ENCODE measurements at regions not wholly inside any gene's neighbourhood (a gene's known extent, or its start where the extent isn't known, plus 50 kb on each side); places are given as distances from the start of the nearest gene placed in this dataset.

DNA sequence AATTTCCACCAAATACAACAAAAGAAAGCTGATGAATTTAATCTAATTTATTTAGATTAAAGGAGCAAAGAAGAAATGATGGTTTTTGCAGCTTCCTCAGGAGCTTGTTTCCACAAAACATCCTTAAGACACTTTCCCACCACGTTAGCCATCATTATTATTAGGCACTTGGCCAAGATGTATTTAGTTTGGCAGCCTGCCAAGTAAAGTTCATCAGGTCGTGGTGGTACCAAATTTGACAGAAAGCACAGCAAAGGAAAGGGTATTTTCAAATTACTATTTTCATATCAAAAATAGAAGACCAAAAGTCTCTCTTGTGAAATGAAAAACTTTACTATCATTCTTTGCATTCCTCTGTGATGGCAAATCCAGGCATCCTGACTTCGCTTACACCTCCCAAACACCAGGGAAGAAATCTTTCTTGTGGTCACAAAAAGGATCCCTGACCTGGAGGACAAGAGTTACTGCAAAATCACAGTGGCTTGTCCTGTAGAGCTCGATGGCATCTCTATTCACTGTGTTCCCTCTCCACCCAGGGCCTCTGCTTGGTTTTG is 123.1 kb upstream of the INHBA start:
- Mint-ChIP-seq H3K27me3 (ENCODE audit: insufficient read depth) (peaks cover 45% of the 10 kb centered on the region), H3K9me3 (peaks cover 6% of the 10 kb centered on the region), H3K36me3 (ENCODE audit: low read depth) (no peaks in the 10 kb centered on the region), H3K4me1 (peaks cover 25% of the 10 kb centered on the region), H3K4me3 (no peak overlapping the region), H3K27ac (no peak overlapping the region)
- 87 to 93% methylated on average over 3 to 4 of the region's 4 CpGs for WGBS, 2 experiments (ENCODE audit: insufficient coverage in 1 of 2, insufficient read length in 1 of 2)
- Histone ChIP-seq H3K9me3 (ENCODE audit: control insufficient read depth, low read length) (peaks cover 4% of the 10 kb centered on the region), H3K27ac (ENCODE audit: low read depth, low read length) (no peak overlapping the region), H3K4me3 (ENCODE audit: low read length) (no peak overlapping the region), H3K9ac (ENCODE audit: extremely low read depth, low read length, poor library complexity, severe bottlenecking) (no peak overlapping the region), H3K36me3 (ENCODE audit: control insufficient read depth, insufficient read depth, low read length) (no peaks in the 10 kb centered on the region), H3K4me1 (ENCODE audit: control insufficient read depth, insufficient read depth, low read length) (peaks cover 10% of the 10 kb centered on the region), H3K27me3 (ENCODE audit: control insufficient read depth, insufficient read depth, low read length, poor library complexity, severe bottlenecking) (peaks cover 25% of the 10 kb centered on the region)
- TF ChIP-seq, protein P1, sequence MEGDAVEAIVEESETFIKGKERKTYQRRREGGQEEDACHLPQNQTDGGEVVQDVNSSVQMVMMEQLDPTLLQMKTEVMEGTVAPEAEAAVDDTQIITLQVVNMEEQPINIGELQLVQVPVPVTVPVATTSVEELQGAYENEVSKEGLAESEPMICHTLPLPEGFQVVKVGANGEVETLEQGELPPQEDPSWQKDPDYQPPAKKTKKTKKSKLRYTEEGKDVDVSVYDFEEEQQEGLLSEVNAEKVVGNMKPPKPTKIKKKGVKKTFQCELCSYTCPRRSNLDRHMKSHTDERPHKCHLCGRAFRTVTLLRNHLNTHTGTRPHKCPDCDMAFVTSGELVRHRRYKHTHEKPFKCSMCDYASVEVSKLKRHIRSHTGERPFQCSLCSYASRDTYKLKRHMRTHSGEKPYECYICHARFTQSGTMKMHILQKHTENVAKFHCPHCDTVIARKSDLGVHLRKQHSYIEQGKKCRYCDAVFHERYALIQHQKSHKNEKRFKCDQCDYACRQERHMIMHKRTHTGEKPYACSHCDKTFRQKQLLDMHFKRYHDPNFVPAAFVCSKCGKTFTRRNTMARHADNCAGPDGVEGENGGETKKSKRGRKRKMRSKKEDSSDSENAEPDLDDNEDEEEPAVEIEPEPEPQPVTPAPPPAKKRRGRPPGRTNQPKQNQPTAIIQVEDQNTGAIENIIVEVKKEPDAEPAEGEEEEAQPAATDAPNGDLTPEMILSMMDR (conservative IDR thresholded peaks at IDR 0.05): no peak
- no peak for DNase-seq

DNA sequence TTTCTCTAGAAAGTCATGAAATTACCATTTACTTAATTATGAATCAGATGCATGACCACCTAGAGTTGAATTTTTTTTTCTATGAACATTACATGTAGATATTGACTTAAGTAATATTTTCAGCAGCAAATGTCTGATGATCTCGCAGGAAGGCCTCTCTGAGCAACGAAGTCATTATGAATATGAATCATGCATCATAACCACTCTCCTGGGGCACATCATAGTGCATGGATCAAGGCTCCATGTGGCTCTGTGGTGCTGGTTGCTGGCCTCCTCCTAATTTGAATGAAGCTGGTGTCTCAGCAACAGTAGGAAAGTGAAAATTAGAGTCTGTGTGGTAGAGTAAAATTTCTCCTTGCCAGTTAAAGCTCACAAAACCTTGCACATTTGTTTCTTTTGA is 121.4 kb upstream of the INHBA start:
- TF ChIP-seq, protein P1 (conservative IDR thresholded peaks at IDR 0.05): no peak
- peaks cover 25% of the 10 kb centered on the region for H3K27me3 ChIP-seq (ENCODE audit: control insufficient read depth, insufficient read depth, low read length, poor library complexity, severe bottlenecking)
- DNase-seq: no peak
- H3K4me3 ChIP-seq (ENCODE audit: low read length): no peak overlapping the region
- peaks cover 4% of the 10 kb centered on the region for H3K9me3 ChIP-seq (ENCODE audit: control insufficient read depth, low read length)
- Mint-ChIP-seq H3K9me3 (no peaks in the 10 kb centered on the region), H3K36me3 (ENCODE audit: low read depth) (no peaks in the 10 kb centered on the region), H3K4me1 (peaks cover 18% of the 10 kb centered on the region), H3K27me3 (ENCODE audit: insufficient read depth) (peaks cover 40% of the 10 kb centered on the region), H3K4me3 (no peak overlapping the region), H3K27ac (no peak overlapping the region)
- peaks cover 11% of the 10 kb centered on the region for H3K4me1 ChIP-seq (ENCODE audit: control insufficient read depth, insufficient read depth, low read length)
- WGBS, 2 experiments (ENCODE audit: insufficient coverage in 1 of 2, insufficient read length in 1 of 2): 92 to 100% methylated on average over 2 of the region's 2 CpGs
- H3K27ac ChIP-seq (ENCODE audit: low read depth, low read length): no peak overlapping the region
- H3K36me3 ChIP-seq (ENCODE audit: control insufficient read depth, insufficient read depth, low read length): no peaks in the 10 kb centered on the region
- no peak overlapping the region for H3K9ac ChIP-seq (ENCODE audit: extremely low read depth, low read length, poor library complexity, severe bottlenecking)

DNA sequence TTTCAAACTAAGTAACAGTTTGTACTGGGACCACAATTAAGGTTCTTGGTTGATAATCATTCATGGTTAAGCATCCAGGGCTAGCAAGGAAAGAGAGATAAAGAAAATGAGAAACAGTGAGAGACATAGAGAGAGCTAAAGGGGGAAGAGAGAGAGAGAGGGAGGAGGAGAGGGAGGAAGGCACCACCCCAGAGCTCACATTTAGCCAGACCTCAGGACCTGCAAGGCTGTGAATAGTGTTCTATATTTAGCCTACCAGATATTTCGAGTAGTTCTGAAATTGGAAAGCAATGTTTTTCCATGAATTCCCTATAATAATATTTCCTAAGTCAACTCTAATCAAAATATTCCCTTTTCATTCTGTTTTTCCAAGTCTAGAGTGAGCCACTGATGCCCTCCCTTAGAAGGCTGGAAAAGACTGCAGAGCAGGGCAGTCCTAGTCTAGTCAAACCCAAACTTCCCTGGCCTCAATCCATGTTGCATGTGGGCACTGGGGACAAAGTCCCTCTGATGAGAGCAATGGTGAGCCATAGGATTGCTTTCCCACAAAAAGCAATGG is 119.4 kb upstream of the INHBA start:
- TF ChIP-seq, protein P1 (conservative IDR thresholded peaks at IDR 0.05): no peak
- H3K27me3 Mint-ChIP-seq (ENCODE audit: insufficient read depth): peaks cover 28% of the 10 kb centered on the region
- Histone ChIP-seq H3K9me3 (ENCODE audit: control insufficient read depth, low read length) (no peaks in the 10 kb centered on the region), H3K36me3 (ENCODE audit: control insufficient read depth, insufficient read depth, low read length) (no peaks in the 10 kb centered on the region), H3K9ac (ENCODE audit: extremely low read depth, low read length, poor library complexity, severe bottlenecking) (no peak overlapping the region), H3K4me1 (ENCODE audit: control insufficient read depth, insufficient read depth, low read length) (peaks cover 7% of the 10 kb centered on the region), H3K27ac (ENCODE audit: low read depth, low read length) (no peak overlapping the region), H3K4me3 (ENCODE audit: low read length) (no peak overlapping the region), H3K27me3 (ENCODE audit: control insufficient read depth, insufficient read depth, low read length, poor library complexity, severe bottlenecking) (peaks cover 16% of the 10 kb centered on the region)
- WGBS, 2 experiments (ENCODE audit: insufficient coverage in 1 of 2, insufficient read length in 1 of 2): 100% methylated on average over 1 of the region's 1 CpG; no CpG with 5 or more reads in 1 of the 2 experiments
- H3K27ac Mint-ChIP-seq: no peak overlapping the region
- no peaks in the 10 kb centered on the region for H3K9me3 Mint-ChIP-seq
- H3K4me3 Mint-ChIP-seq: no peak overlapping the region
- no peaks in the 10 kb centered on the region for H3K36me3 Mint-ChIP-seq (ENCODE audit: low read depth)
- DNase-seq: no peak
- peaks cover 18% of the 10 kb centered on the region for H3K4me1 Mint-ChIP-seq

Measured in endodermal cell (in vitro differentiated cells).